Gastrocnemius medialis (tissue), 4 donors: ENCODE measurements at regions not wholly inside any gene's neighbourhood (a gene's known extent, or its start where the extent isn't known, plus 50 kb on each side); places are given as distances from the start of the nearest gene placed in this dataset.

Source experiments
- CTCF ChIP-seq, 5 experiments: fragments of 450-650 bp in 3 of 5; fragments of 200-600 bp in 2 of 5; sonication (generic) in 2 of 5; IDR thresholded peaks in 4 of 5; conservative IDR thresholded peaks in 1 of 5; 1 replicate in 4 of 5; 2 replicates in 1 of 5; pipeline ENCODE4 v1.5.1; 2016 to 2019; ENCODE audit warnings: antibody characterized with exemption in 5 of 5, mild to moderate bottlenecking in 3 of 5, moderate library complexity in 3 of 5
- POLR2A ChIP-seq, 2 donors: fragments of 450-650 bp; IDR thresholded peaks; one replicate each; pipeline ENCODE4 v1.6.1; 2017; ENCODE audit warnings: antibody characterized with exemption in 2 of 2, mild to moderate bottlenecking in 2 of 2, moderate library complexity in 2 of 2

- no peak for TF ChIP-seq CTCF (IDR thresholded peaks at IDR 0.05 in 4 of 5, conservative IDR thresholded peaks at IDR 0.05 in 1 of 5)
- no peak for TF ChIP-seq POLR2A (IDR thresholded peaks at IDR 0.05)
Measured at GRCh38 chr2:164189851-164190250, 431.4 kb downstream of the GRB14 start.
